ENCODE measurements at regions not wholly inside any gene's neighbourhood (a gene's known extent, or its start where the extent isn't known, plus 50 kb on each side); places are given as distances from the start of the nearest gene placed in this dataset.

DNA sequence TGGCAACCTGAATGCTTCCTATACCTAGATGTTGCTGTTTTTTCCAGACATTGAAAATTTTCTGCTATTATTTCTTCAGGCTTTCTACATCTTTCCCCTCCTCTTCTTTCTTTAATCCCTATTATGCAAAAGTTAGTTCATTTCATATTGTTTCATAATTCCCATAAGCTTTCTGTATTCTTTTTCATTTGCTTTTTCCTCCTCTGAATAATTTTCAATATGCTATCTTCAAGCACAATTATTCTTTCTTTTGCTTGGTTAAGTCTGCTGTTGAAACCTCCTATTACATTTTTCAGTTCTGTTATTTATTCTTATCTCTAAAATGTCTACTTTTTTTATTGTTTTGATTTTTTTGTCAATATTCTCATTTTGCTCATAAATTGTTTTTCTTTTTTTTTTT lies 947.1 kb upstream of the MIR17HG start:
- H3K27me3 ChIP-seq, result no peaks in the 10 kb centered on the region
- H3K9me3 ChIP-seq, result no peaks in the 10 kb centered on the region
- no peak for DNase-seq
- intact Hi-C loops (cut with DNase I), result no loop called here
- no peak overlapping the region for H3K27ac ChIP-seq
- no peaks in the 10 kb centered on the region for H3K4me1 ChIP-seq (ENCODE audit: insufficient read depth)
- H3K4me3 ChIP-seq, result no peak overlapping the region
- H3K36me3 ChIP-seq, result no peaks in the 10 kb centered on the region
- TF ChIP-seq POLR2A (IDR thresholded peaks at IDR 0.05), result no peak
- TF ChIP-seq, protein P1, sequence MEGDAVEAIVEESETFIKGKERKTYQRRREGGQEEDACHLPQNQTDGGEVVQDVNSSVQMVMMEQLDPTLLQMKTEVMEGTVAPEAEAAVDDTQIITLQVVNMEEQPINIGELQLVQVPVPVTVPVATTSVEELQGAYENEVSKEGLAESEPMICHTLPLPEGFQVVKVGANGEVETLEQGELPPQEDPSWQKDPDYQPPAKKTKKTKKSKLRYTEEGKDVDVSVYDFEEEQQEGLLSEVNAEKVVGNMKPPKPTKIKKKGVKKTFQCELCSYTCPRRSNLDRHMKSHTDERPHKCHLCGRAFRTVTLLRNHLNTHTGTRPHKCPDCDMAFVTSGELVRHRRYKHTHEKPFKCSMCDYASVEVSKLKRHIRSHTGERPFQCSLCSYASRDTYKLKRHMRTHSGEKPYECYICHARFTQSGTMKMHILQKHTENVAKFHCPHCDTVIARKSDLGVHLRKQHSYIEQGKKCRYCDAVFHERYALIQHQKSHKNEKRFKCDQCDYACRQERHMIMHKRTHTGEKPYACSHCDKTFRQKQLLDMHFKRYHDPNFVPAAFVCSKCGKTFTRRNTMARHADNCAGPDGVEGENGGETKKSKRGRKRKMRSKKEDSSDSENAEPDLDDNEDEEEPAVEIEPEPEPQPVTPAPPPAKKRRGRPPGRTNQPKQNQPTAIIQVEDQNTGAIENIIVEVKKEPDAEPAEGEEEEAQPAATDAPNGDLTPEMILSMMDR (IDR thresholded peaks at IDR 0.05), result no peak
- no peak for TF ChIP-seq EP300 (IDR thresholded peaks at IDR 0.05)

DNA sequence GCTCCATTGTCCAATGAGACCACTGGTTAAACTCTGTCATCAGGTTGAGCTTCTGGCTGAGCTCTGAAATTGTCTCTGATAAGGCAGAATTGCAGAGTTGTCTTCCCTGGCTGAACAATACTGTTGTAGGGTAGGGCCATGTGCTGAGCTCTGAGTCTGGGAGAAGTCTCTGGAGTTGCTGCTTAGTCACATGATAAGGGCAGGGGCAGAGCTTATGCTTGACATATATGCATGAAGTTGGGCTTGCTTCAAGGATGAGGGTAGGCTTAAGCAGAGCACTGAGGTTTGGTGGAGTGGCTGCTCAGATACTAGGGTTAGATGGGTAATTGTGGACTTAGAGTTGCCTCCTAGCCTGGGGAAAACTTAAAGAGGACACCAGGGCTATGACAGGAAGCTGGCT lies 946.3 kb upstream of the MIR17HG start:
- Histone ChIP-seq H3K4me3 (no peak overlapping the region), H3K9me3 (no peaks in the 10 kb centered on the region), H3K27me3 (no peaks in the 10 kb centered on the region), H3K4me1 (ENCODE audit: insufficient read depth) (no peaks in the 10 kb centered on the region), H3K36me3 (no peaks in the 10 kb centered on the region), H3K27ac (no peak overlapping the region)
- TF ChIP-seq, protein P1 (IDR thresholded peaks at IDR 0.05), result no peak
- TF ChIP-seq EP300 (IDR thresholded peaks at IDR 0.05), result no peak
- no peak for TF ChIP-seq POLR2A (IDR thresholded peaks at IDR 0.05)
- DNase-seq, result no peak
- intact Hi-C loops (cut with DNase I), result no loop called here

DNA sequence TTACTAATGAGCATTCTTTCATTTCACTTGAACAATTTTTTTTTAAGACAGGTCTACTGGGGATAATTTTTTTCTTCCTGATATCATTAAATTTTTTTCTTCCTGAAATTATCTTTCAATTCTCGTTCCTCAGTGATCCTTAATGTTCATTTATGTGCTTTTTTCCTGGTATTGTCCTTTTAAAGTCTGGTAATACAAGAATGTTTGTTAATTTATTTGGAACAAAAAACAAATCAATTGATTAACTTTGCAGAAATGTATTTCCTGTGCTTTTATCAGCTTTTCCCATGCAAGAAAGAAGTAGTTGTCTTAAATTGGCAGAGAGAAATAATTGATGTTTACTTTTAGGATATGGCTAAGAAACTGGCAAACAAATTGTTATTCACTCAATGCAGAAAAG lies 945.4 kb upstream of the MIR17HG start:
- no peak overlapping the region for H3K27ac ChIP-seq
- DNase-seq, result no peak
- TF ChIP-seq EP300 (IDR thresholded peaks at IDR 0.05) (no peak), POLR2A (IDR thresholded peaks at IDR 0.05) (no peak)
- TF ChIP-seq, protein P1 (IDR thresholded peaks at IDR 0.05), result no peak

DNA sequence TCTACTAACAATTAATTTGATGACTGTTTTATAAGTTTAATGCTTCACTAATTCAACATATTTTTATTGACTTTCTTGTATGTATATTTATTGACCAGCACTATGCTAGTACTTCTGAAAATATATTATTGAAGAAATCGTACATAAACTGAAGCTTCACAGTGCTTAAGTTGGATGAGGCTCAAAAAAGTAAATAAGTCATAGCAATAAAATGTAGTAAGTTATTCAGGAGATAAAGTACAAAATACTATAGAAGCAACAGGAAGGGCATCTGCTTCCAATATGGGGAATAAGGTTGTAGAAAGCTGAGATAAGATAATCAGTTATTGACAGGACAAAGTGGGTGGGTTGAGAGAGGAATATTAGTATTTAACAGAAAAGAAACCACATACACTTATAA lies 944.9 kb upstream of the MIR17HG start:
- H3K27ac ChIP-seq, result no peak overlapping the region
- H3K9me3 ChIP-seq, result peaks cover 0 to 3% of the 10 kb centered on the region in 2 donors
- no peaks in the 10 kb centered on the region for H3K27me3 ChIP-seq
- intact Hi-C loops (cut with DNase I), result no loop called here
- H3K4me3 ChIP-seq, result no peak overlapping the region
- 63 to 71% (median 68%) methylated on average over 1 of the region's 1 CpG for WGBS, 3 donors
- TF ChIP-seq, protein P1 (IDR thresholded peaks at IDR 0.05), result no peak
- TF ChIP-seq POLR2A (IDR thresholded peaks at IDR 0.05) (no peak), EP300 (IDR thresholded peaks at IDR 0.05) (no peak)
- no peaks in the 10 kb centered on the region for H3K36me3 ChIP-seq
- no peaks in the 10 kb centered on the region for H3K4me1 ChIP-seq (ENCODE audit: insufficient read depth)
- no peak for DNase-seq

More for the DNA sequence above, 945.4 kb upstream of the MIR17HG start:
- intact Hi-C loops (cut with DNase I), result no loop called here
- H3K4me1 ChIP-seq (ENCODE audit: insufficient read depth), result no peaks in the 10 kb centered on the region
- H3K36me3 ChIP-seq, result no peaks in the 10 kb centered on the region
- no peaks in the 10 kb centered on the region for H3K27me3 ChIP-seq
- no peaks in the 10 kb centered on the region for H3K9me3 ChIP-seq
- 61 to 71% (median 70%) methylated on average over 1 of the region's 1 CpG for WGBS, 3 donors
- H3K4me3 ChIP-seq, result no peak overlapping the region

Data from ovary (tissue), 7 donors.